Tibial nerve (tissue), 4 donors: ENCODE measurements at regions not wholly inside any gene's neighbourhood (a gene's known extent, or its start where the extent isn't known, plus 50 kb on each side); places are given as distances from the start of the nearest gene placed in this dataset.

ENCODE experiments used
- DNase-seq, 2 donors: peaks; one replicate each; pipeline ENCODE4 v3.0.0-alpha.2; 2019; ENCODE audit warnings: low spot score in 2 of 2
- H3K27ac ChIP-seq, 4 donors: fragments of 200-600 bp; sonication (generic) in 3 of 4; one replicate each; pipeline ENCODE4 v1.5.1; 2017 to 2019; ENCODE audit warnings: mild to moderate bottlenecking in 1 of 4
- H3K27me3 ChIP-seq, 2 donors: fragments of 200-600 bp; sonication (generic) in 1 of 2; one replicate each; pipeline versions ENCODE4 v1.5.1 to v1.6.0; 2017 to 2019
- H3K36me3 ChIP-seq, 3 donors: fragments of 200-600 bp; sonication (generic); one replicate each; pipeline ENCODE4 v1.5.1; 2018 to 2019
- H3K4me1 ChIP-seq, 4 donors: fragments of 200-600 bp; sonication (generic) in 3 of 4; one replicate each; pipeline ENCODE4 v1.5.1; 2017 to 2019
- H3K4me3 ChIP-seq, 4 donors: fragments of 200-600 bp; sonication (generic) in 3 of 4; one replicate each; pipeline ENCODE4 v1.5.1; 2017 to 2019; ENCODE audit warnings: mild to moderate bottlenecking in 1 of 4, moderate library complexity in 1 of 4
- H3K9me3 ChIP-seq, 4 donors: fragments of 200-600 bp; sonication (generic) in 3 of 4; one replicate each; pipeline ENCODE4 v1.5.1; 2017 to 2019
- CTCF ChIP-seq, 5 experiments: fragments of 200-600 bp in 3 of 5; fragments of 450-650 bp in 2 of 5; sonication (generic) in 3 of 5; IDR thresholded peaks; one replicate each; pipeline ENCODE4 v1.5.1; 2016 to 2019; ENCODE audit warnings: antibody characterized with exemption in 5 of 5, mild to moderate bottlenecking in 3 of 5, moderate library complexity in 2 of 5
- EP300 ChIP-seq, 2 donors: sonication (generic); formaldehyde crosslinking; IDR thresholded peaks; one replicate each; pipeline ENCODE4 v1.6.1; 2017; ENCODE audit warnings: antibody characterized with exemption in 2 of 2, mild to moderate bottlenecking in 1 of 2
- POLR2A ChIP-seq, 2 donors: fragments of 450-650 bp; IDR thresholded peaks; one replicate each; pipeline ENCODE4 v1.6.1; 2017; ENCODE audit warnings: antibody characterized with exemption in 2 of 2, mild to moderate bottlenecking in 2 of 2, moderate library complexity in 2 of 2
- WGBS, 2 donors: methylation state at CpG; one replicate each; pipeline ENCODE4 v1.1.5; 2018; 5-methylcytosine and 5-hydroxymethylcytosine counted together

GRCh38 chr6:63121166-63121565 lies 90.1 kb upstream of the FKBP1C start:
- H3K36me3 ChIP-seq: no peaks in the 10 kb centered on the region
- H3K27me3 ChIP-seq: no peaks in the 10 kb centered on the region
- H3K4me3 ChIP-seq: no peak overlapping the region
- H3K27ac ChIP-seq: no peak overlapping the region
- no peaks in the 10 kb centered on the region for H3K4me1 ChIP-seq
- no peaks in the 10 kb centered on the region for H3K9me3 ChIP-seq
- DNase-seq: no peak
- TF ChIP-seq CTCF (IDR thresholded peaks at IDR 0.05) (no peak), EP300 (IDR thresholded peaks at IDR 0.05) (no peak), POLR2A (IDR thresholded peaks at IDR 0.05) (no peak)
- WGBS, 2 donors: 43 to 45% methylated on average over 2 of the region's 2 CpGs

GRCh38 chr6:63140114-63140513 lies 71.2 kb upstream of the FKBP1C start:
- WGBS, 2 donors: 94% methylated on average over 3 of the region's 3 CpGs
- TF ChIP-seq CTCF (IDR thresholded peaks at IDR 0.05) (no peak), EP300 (IDR thresholded peaks at IDR 0.05) (no peak), POLR2A (IDR thresholded peaks at IDR 0.05) (no peak)
- no peak for DNase-seq
- Histone ChIP-seq H3K4me3 (no peak overlapping the region), H3K36me3 (no peaks in the 10 kb centered on the region), H3K27ac (no peak overlapping the region), H3K9me3 (peaks cover 0 to 6% (median 0%) of the 10 kb centered on the region in 4 donors), H3K27me3 (no peaks in the 10 kb centered on the region), H3K4me1 (no peaks in the 10 kb centered on the region)

GRCh38 chr6:63140692-63141318 lies 70.5 kb upstream of the FKBP1C start:
- WGBS, 2 donors: 92 to 94% methylated on average over 2 of the region's 2 CpGs
- H3K27me3 ChIP-seq: no peaks in the 10 kb centered on the region
- TF ChIP-seq CTCF (IDR thresholded peaks at IDR 0.05) (no peak), EP300 (IDR thresholded peaks at IDR 0.05) (no peak), POLR2A (IDR thresholded peaks at IDR 0.05) (no peak)
- no peaks in the 10 kb centered on the region for H3K36me3 ChIP-seq
- no peaks in the 10 kb centered on the region for H3K4me1 ChIP-seq
- peaks cover 0 to 6% (median 0%) of the 10 kb centered on the region in 4 donors for H3K9me3 ChIP-seq
- H3K4me3 ChIP-seq: no peak overlapping the region
- no peak overlapping the region for H3K27ac ChIP-seq
- DNase-seq: no peak

GRCh38 chr6:63149730-63150129 lies 61.5 kb upstream of the FKBP1C start:
- no peaks in the 10 kb centered on the region for H3K9me3 ChIP-seq
- no peak for TF ChIP-seq CTCF (IDR thresholded peaks at IDR 0.05)
- no peak for TF ChIP-seq EP300 (IDR thresholded peaks at IDR 0.05)
- no peak for TF ChIP-seq POLR2A (IDR thresholded peaks at IDR 0.05)
- H3K27ac ChIP-seq: no peak overlapping the region
- DNase-seq: no peak
- H3K4me3 ChIP-seq: no peak overlapping the region
- no peaks in the 10 kb centered on the region for H3K36me3 ChIP-seq
- H3K27me3 ChIP-seq: no peaks in the 10 kb centered on the region
- no peaks in the 10 kb centered on the region for H3K4me1 ChIP-seq

GRCh38 chr6:63154535-63154934 lies 56.7 kb upstream of the FKBP1C start:
- no peak for DNase-seq
- H3K4me1 ChIP-seq: no peaks in the 10 kb centered on the region
- H3K36me3 ChIP-seq: no peaks in the 10 kb centered on the region
- WGBS, 2 donors: 73 to 93% methylated on average over 2 of the region's 2 CpGs
- H3K27ac ChIP-seq: no peak overlapping the region
- H3K27me3 ChIP-seq: no peaks in the 10 kb centered on the region
- TF ChIP-seq CTCF (IDR thresholded peaks at IDR 0.05): no peak
- no peak for TF ChIP-seq POLR2A (IDR thresholded peaks at IDR 0.05)
- no peak for TF ChIP-seq EP300 (IDR thresholded peaks at IDR 0.05)
- H3K4me3 ChIP-seq: no peak overlapping the region
- no peaks in the 10 kb centered on the region for H3K9me3 ChIP-seq
